H9 (cell line): ENCODE measurements at regions not wholly inside any gene's neighbourhood (a gene's known extent, or its start where the extent isn't known, plus 50 kb on each side); places are given as distances from the start of the nearest gene placed in this dataset.

Source experiments
- DNase-seq: peaks from one replicate; pipeline ENCODE4 v3.0.0-alpha.2; 2017
- H2AFZ ChIP-seq: one replicate; pipeline ENCODE4 v1.6.1; 2013; ENCODE audit warnings: mild to moderate bottlenecking, low read length, control low read depth, moderate library complexity
- H2AK5ac ChIP-seq: 2 replicates; pipeline ENCODE4 v1.6.1; 2013; ENCODE audit warnings: low read length, control low read depth, mixed read lengths; ENCODE audit not compliant: insufficient read length
- H2BK120ac ChIP-seq: one replicate; pipeline ENCODE4 v1.6.1; 2013; ENCODE audit warnings: low read depth, mild to moderate bottlenecking, low read length, control low read depth, inconsistent platforms; ENCODE audit not compliant: poor library complexity, severe bottlenecking
- H2BK12ac ChIP-seq: 2 replicates; pipeline ENCODE4 v1.6.1; 2013; ENCODE audit warnings: low read length, control low read depth, mixed read lengths, low read depth; ENCODE audit not compliant: insufficient read length
- H2BK15ac ChIP-seq: 2 replicates; pipeline ENCODE4 v1.6.1; 2013; ENCODE audit warnings: low read depth, low read length, control low read depth
- H2BK20ac ChIP-seq: one replicate; pipeline ENCODE4 v1.6.1; 2013; ENCODE audit warnings: low read depth, mild to moderate bottlenecking, low read length, control low read depth, inconsistent platforms; ENCODE audit not compliant: poor library complexity, severe bottlenecking
- H2BK5ac ChIP-seq: 2 replicates; pipeline ENCODE4 v1.6.1; 2013; ENCODE audit warnings: low read length, control low read depth, mixed read lengths; ENCODE audit not compliant: insufficient read length
- H3K14ac ChIP-seq: 2 replicates; pipeline ENCODE4 v1.6.1; 2013; ENCODE audit warnings: low read length, control low read depth; ENCODE audit not compliant: insufficient read depth
- H3K18ac ChIP-seq: 2 replicates; pipeline ENCODE4 v1.6.1; 2013; ENCODE audit warnings: low read depth, mild to moderate bottlenecking, mixed read lengths, low read length, control low read depth; ENCODE audit not compliant: insufficient read length
- H3K23ac ChIP-seq: 2 replicates; pipeline ENCODE4 v1.6.1; 2013; ENCODE audit warnings: low read length, control low read depth, mixed read lengths, low read depth; ENCODE audit not compliant: insufficient read length
- H3K23me2 ChIP-seq: 2 replicates; pipeline ENCODE4 v1.6.1; 2013; ENCODE audit warnings: low read depth, mild to moderate bottlenecking, mixed read lengths, low read length, control low read depth; ENCODE audit not compliant: insufficient read length, poor library complexity, severe bottlenecking
- H3K27ac ChIP-seq: 2 replicates; pipeline ENCODE4 v1.5.1; 2013; ENCODE audit warnings: low read length, control low read depth, mixed read lengths, low read depth; ENCODE audit not compliant: insufficient read length
- H3K27me3 ChIP-seq: 2 replicates; pipeline ENCODE4 v1.6.1; 2013; ENCODE audit warnings: low read length, control low read depth, inconsistent platforms; ENCODE audit not compliant: insufficient read depth
- H3K4ac ChIP-seq: 2 replicates; pipeline ENCODE4 v1.6.1; 2013; ENCODE audit warnings: low read depth, mild to moderate bottlenecking, control low read depth, inconsistent platforms, low read length, moderate library complexity
- H3K4me1 ChIP-seq: 2 replicates; pipeline ENCODE4 v1.6.1; 2013; ENCODE audit warnings: low read length, control low read depth, inconsistent platforms; ENCODE audit not compliant: insufficient read depth
- H3K4me2 ChIP-seq: 2 replicates; pipeline ENCODE4 v1.6.1; 2013; ENCODE audit warnings: low read length, control low read depth, mixed read lengths; ENCODE audit not compliant: insufficient read length, insufficient read depth
- H3K56ac ChIP-seq: 2 replicates; pipeline ENCODE4 v1.6.1; 2013; ENCODE audit warnings: low read depth, mild to moderate bottlenecking, mixed read lengths, low read length, control low read depth; ENCODE audit not compliant: insufficient read length
- H3K79me1 ChIP-seq: 2 replicates; pipeline ENCODE4 v1.6.1; 2013; ENCODE audit warnings: low read depth, mild to moderate bottlenecking, moderate library complexity, low read length, control low read depth, inconsistent platforms; ENCODE audit not compliant: insufficient read depth, poor library complexity, severe bottlenecking
- H3K79me2 ChIP-seq: 2 replicates; pipeline ENCODE4 v1.6.1; 2013; ENCODE audit warnings: low read length, control low read depth, inconsistent platforms; ENCODE audit not compliant: insufficient read depth
- H3K9ac ChIP-seq: 2 replicates; pipeline ENCODE4 v1.6.1; 2013; ENCODE audit warnings: low read length, control low read depth, mixed read lengths; ENCODE audit not compliant: insufficient read length; ENCODE audit errors: extremely low read depth
- H3K9me3 ChIP-seq: one replicate; pipeline ENCODE4 v1.6.1; 2013; ENCODE audit warnings: low read depth, low read length, inconsistent platforms; ENCODE audit not compliant: control insufficient read depth
- H3T11ph ChIP-seq: one replicate; pipeline ENCODE4 v1.6.1; 2013; ENCODE audit warnings: mild to moderate bottlenecking, low read length, control low read depth, inconsistent platforms
- H4K20me1 ChIP-seq: one replicate; pipeline ENCODE4 v1.6.1; 2013; ENCODE audit not compliant: control insufficient read depth, insufficient read length, insufficient read depth
- H4K5ac ChIP-seq: 2 replicates; pipeline ENCODE4 v1.6.1; 2013; ENCODE audit warnings: low read depth, mild to moderate bottlenecking, mixed read lengths, low read length, control low read depth; ENCODE audit not compliant: insufficient read length
- H4K8ac ChIP-seq: replicated peaks from 2 replicates; pipeline ENCODE4 v1.6.1; 2013; ENCODE audit warnings: low read length, control low read depth, mixed read lengths, low read depth; ENCODE audit not compliant: insufficient read length
- H4K91ac ChIP-seq: 2 replicates; pipeline ENCODE4 v1.6.1; 2013; ENCODE audit warnings: low read depth, mild to moderate bottlenecking, moderate library complexity, mixed read lengths, low read length, control low read depth; ENCODE audit not compliant: insufficient read length
- H3K27ac Mint-ChIP-seq, 3 experiments: 2 replicates in 2 of 3; 3 replicates in 1 of 3; pipeline ENCODE4 v1.8.0; 2020 to 2021; ENCODE audit warnings: mixed read lengths in 3 of 3, mild to moderate bottlenecking in 1 of 3, moderate library complexity in 1 of 3
- H3K27me3 Mint-ChIP-seq: 2 replicates; pipeline ENCODE4 v1.8.0; 2021; ENCODE audit warnings: low read depth, mild to moderate bottlenecking, moderate library complexity, mixed read lengths
- H3K36me3 Mint-ChIP-seq, 3 experiments: 2 replicates in 2 of 3; 3 replicates in 1 of 3; pipeline ENCODE4 v1.8.0; 2020 to 2021; ENCODE audit warnings: low read depth in 3 of 3, mixed read lengths in 3 of 3; ENCODE audit not compliant: insufficient read depth in 1 of 3
- H3K4me1 Mint-ChIP-seq, 2 experiments: 2 replicates each; pipeline ENCODE4 v1.8.0; 2020; ENCODE audit warnings: mixed read lengths in 2 of 2
- H3K4me3 Mint-ChIP-seq, 2 experiments: 2 replicates in 1 of 2; 3 replicates in 1 of 2; pipeline ENCODE4 v1.8.0; 2020 to 2021; ENCODE audit warnings: mild to moderate bottlenecking in 2 of 2, mixed read lengths in 2 of 2, moderate library complexity in 1 of 2
- H3K9me3 Mint-ChIP-seq, 2 experiments: 2 replicates in 1 of 2; 3 replicates in 1 of 2; pipeline ENCODE4 v1.8.0; 2020; ENCODE audit warnings: mild to moderate bottlenecking in 2 of 2, mixed read lengths in 2 of 2, moderate library complexity in 1 of 2
- WGBS: extraction: QIAGEN DNeasy Blood & Tissue Kit; methylation state at CpG from one replicate; pipeline ENCODE4 v1.1.7; 2013; ENCODE audit warnings: missing lambda C conversion rate, low lambda C conversion rate, mixed read lengths; ENCODE audit not compliant: insufficient read length; ENCODE audit errors: extremely low coverage; 5-methylcytosine and 5-hydroxymethylcytosine counted together
- TF ChIP-seq, protein P1 (sequence below): fragments of 200-600 bp; sonication (generic); conservative IDR thresholded peaks from 3 replicates; pipeline ENCODE4 v1.8.0; 2021; ENCODE audit warnings: antibody characterized with exemption, mild to moderate bottlenecking

DNA sequence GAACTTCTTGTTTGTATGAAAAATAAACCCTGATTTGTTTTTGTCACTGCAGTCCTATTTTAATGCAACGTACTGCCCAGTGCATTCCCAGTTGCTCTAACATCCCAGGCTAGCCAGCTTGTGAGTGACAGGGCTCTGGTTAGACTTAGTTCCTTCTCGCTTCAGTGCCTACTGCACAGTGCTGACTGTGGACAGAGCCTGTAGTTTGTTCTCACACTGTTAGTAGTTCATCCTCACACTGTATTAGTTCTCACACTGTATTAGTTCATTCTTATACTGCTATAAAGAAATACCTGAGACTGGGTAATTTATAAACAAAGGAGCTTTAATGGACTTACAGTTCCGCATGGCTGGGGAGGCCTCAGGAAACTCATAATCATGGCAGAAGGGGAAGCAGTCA is 116.6 kb upstream of the SALL1 start:
- Histone ChIP-seq H2BK12ac (no peak overlapping the region), H3K23me2 (no peaks in the 10 kb centered on the region), H3K4me1 (no peaks in the 10 kb centered on the region), H3T11ph (no peak overlapping the region), H3K9ac (no peak overlapping the region), H2AK5ac (no peak overlapping the region), H4K91ac (no peak overlapping the region), H3K14ac (no peak overlapping the region), H3K79me2 (no peaks in the 10 kb centered on the region), H4K8ac (no peak overlapping the region), H3K23ac (no peak overlapping the region), H4K20me1 (no peaks in the 10 kb centered on the region), H2BK120ac (no peak overlapping the region), H2BK15ac (no peak overlapping the region), H4K5ac (no peak overlapping the region), H3K18ac (no peak overlapping the region), H2BK5ac (no peak overlapping the region), H3K4me2 (no peak overlapping the region), H2BK20ac (no peak overlapping the region), H3K79me1 (no peaks in the 10 kb centered on the region), H3K4ac (no peak overlapping the region), H2AFZ (no peak overlapping the region), H3K9me3 (no peaks in the 10 kb centered on the region), H3K27ac (no peak overlapping the region), H3K56ac (no peak overlapping the region), H3K27me3 (no peaks in the 10 kb centered on the region)
- no peak for DNase-seq
- Mint-ChIP-seq H3K9me3 (peaks cover 3 to 11% of the 10 kb centered on the region in 2 experiments), H3K27ac (no peak overlapping the region; a peak in 1 of 7 replicates), H3K36me3 (peaks cover 2 to 8% (median 5%) of the 10 kb centered on the region in 3 experiments; a peak in 4 of 7 replicates), H3K27me3 (no peaks in the 10 kb centered on the region; the same call in none of the 2 replicates), H3K4me3 (no peak overlapping the region), H3K4me1 (peaks cover 0 to 13% of the 10 kb centered on the region in 2 experiments; a peak in 1 of 4 replicates)
- TF ChIP-seq, protein P1, sequence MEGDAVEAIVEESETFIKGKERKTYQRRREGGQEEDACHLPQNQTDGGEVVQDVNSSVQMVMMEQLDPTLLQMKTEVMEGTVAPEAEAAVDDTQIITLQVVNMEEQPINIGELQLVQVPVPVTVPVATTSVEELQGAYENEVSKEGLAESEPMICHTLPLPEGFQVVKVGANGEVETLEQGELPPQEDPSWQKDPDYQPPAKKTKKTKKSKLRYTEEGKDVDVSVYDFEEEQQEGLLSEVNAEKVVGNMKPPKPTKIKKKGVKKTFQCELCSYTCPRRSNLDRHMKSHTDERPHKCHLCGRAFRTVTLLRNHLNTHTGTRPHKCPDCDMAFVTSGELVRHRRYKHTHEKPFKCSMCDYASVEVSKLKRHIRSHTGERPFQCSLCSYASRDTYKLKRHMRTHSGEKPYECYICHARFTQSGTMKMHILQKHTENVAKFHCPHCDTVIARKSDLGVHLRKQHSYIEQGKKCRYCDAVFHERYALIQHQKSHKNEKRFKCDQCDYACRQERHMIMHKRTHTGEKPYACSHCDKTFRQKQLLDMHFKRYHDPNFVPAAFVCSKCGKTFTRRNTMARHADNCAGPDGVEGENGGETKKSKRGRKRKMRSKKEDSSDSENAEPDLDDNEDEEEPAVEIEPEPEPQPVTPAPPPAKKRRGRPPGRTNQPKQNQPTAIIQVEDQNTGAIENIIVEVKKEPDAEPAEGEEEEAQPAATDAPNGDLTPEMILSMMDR = no peak
- no CpG with 5 or more reads among the region's 3 CpGs for WGBS
